MCF 10A (cell line): ENCODE measurements at regions not wholly inside any gene's neighbourhood (a gene's known extent, or its start where the extent isn't known, plus 50 kb on each side); places are given as distances from the start of the nearest gene placed in this dataset.

Experiments
- BruUV-seq: library from RNA; stranded (reverse); fragments of 400-500 nt; replicated peaks from 2 replicates; lab custom pipeline; 2021; lab: Mats Ljungman, UMichigan
- CTCF ChIA-PET: fragments of 300-600 bp; sonication (Branson Sonifier 250); formaldehyde crosslinking; extraction: SDS; loops from one replicate; lab custom pipeline; 2021; ENCODE audit warnings: antibody characterized with exemption, inconsistent platforms; lab: Yijun Ruan, JAX
- POLR2A ChIA-PET: fragments of 300-600, 350-650 bp; sonication (Branson Sonifier 250); formaldehyde crosslinking; extraction: SDS; loops from one replicate; lab custom pipeline; 2020; ENCODE audit warnings: antibody characterized with exemption, inconsistent platforms; lab: Yijun Ruan, JAX
- DNase-seq: peaks from one replicate; pipeline ENCODE4 v3.0.0-alpha.2; 2018; ENCODE audit not compliant: unreplicated experiment
- H3K27ac Mint-ChIP-seq: one replicate; pipeline ENCODE4 v1.8.0; 2022; ENCODE audit warnings: mild to moderate bottlenecking, low read depth, mixed read lengths; ENCODE audit not compliant: unreplicated experiment
- H3K27me3 Mint-ChIP-seq: one replicate; pipeline ENCODE4 v1.8.0; 2022; ENCODE audit warnings: mixed read lengths; ENCODE audit not compliant: insufficient read depth, unreplicated experiment
- H3K36me3 Mint-ChIP-seq: one replicate; pipeline ENCODE4 v1.8.0; 2022; ENCODE audit warnings: mild to moderate bottlenecking, moderate library complexity, mixed read lengths; ENCODE audit not compliant: insufficient read depth, unreplicated experiment
- H3K4me1 Mint-ChIP-seq: one replicate; pipeline ENCODE4 v1.8.0; 2022; ENCODE audit warnings: mixed read lengths; ENCODE audit not compliant: insufficient read depth, unreplicated experiment
- H3K4me3 Mint-ChIP-seq: one replicate; pipeline ENCODE4 v1.8.0; 2022; ENCODE audit warnings: mild to moderate bottlenecking, moderate library complexity, mixed read lengths; ENCODE audit not compliant: unreplicated experiment
- H3K9me3 Mint-ChIP-seq: one replicate; pipeline ENCODE4 v1.8.0; 2022; ENCODE audit warnings: mixed read lengths; ENCODE audit not compliant: unreplicated experiment
- CTCF ChIP-seq: fragments of 200-600 bp; IDR thresholded peaks from one replicate; pipeline ENCODE4 v1.8.0; 2022; ENCODE audit warnings: antibody characterized with exemption, mild to moderate bottlenecking; ENCODE audit not compliant: unreplicated experiment
- intact Hi-C: fragments of 100-400 bp; cut with micrococcal nuclease; formaldehyde crosslinking; loops from 2 replicates; pipeline ENCODE4 v1.14.1; 2022

- Mint-ChIP-seq H3K4me1 (no peaks in the 10 kb centered on the region), H3K27me3 (no peaks in the 10 kb centered on the region), H3K4me3 (no peak overlapping the region), H3K9me3 (no peaks in the 10 kb centered on the region), H3K27ac (no peak overlapping the region), H3K36me3 (no peaks in the 10 kb centered on the region)
- ChIA-PET POLR2A (interaction anchor here (0.9 kb wide), 1 partner anchor 59 kb away, joined by 3 read pairs; no protein-coding TSS in a partner anchor), CTCF (interaction anchor here (0.5 to 8.2 kb wide), 15 partner anchors 18 to 598 kb away, joined by 3 to 140 read pairs (median 5); no protein-coding TSS in a partner anchor)
- no peak for TF ChIP-seq CTCF
- no TSS peak for BruUV-seq
- DNase-seq = no peak
- intact Hi-C loops = loop anchor here (2.0 to 10.0 kb wide), 2 partner anchors 195 to 399 kb away; no protein-coding TSS in a partner anchor
Measured at GRCh38 chr6:154673919-154674318, 59.3 kb upstream of the SCAF8 start.

GRCh38 chr6:154675602-154676088 is 57.6 kb upstream of the SCAF8 start:
- no peaks in the 10 kb centered on the region for H3K4me1 Mint-ChIP-seq
- DNase-seq = peak; percentile 93
- TF ChIP-seq CTCF = peak; percentile 98
- ChIA-PET POLR2A (interaction anchor here (0.6 to 1.4 kb wide), 6 partner anchors 57 to 514 kb away, joined by 3 to 10 read pairs (median 4); no protein-coding TSS in a partner anchor), CTCF (interaction anchor here (0.6 to 8.2 kb wide), 41 partner anchors 8 to 592 kb away, joined by 3 to 140 read pairs (median 4); no protein-coding TSS in a partner anchor)
- H3K9me3 Mint-ChIP-seq = no peaks in the 10 kb centered on the region
- no peak overlapping the region for H3K4me3 Mint-ChIP-seq
- no TSS peak for BruUV-seq
- no peak overlapping the region for H3K27ac Mint-ChIP-seq
- H3K27me3 Mint-ChIP-seq = no peaks in the 10 kb centered on the region
- intact Hi-C loops = loop anchor here (1.0 to 10.0 kb wide), 8 partner anchors 59 to 572 kb away; no protein-coding TSS in a partner anchor
- H3K36me3 Mint-ChIP-seq = no peaks in the 10 kb centered on the region

- Mint-ChIP-seq H3K27me3 (no peaks in the 10 kb centered on the region), H3K27ac (no peak overlapping the region), H3K4me1 (no peaks in the 10 kb centered on the region), H3K36me3 (no peaks in the 10 kb centered on the region), H3K4me3 (no peak overlapping the region), H3K9me3 (no peaks in the 10 kb centered on the region)
- ChIA-PET POLR2A (interaction anchor here (0.7 kb wide), 1 partner anchor 9 kb away, joined by 4 read pairs; no protein-coding TSS in a partner anchor), CTCF (interaction anchor here (0.6 to 2.3 kb wide), 3 partner anchors 7 to 562 kb away, joined by 3 to 10 read pairs (median 3); no protein-coding TSS in a partner anchor)
- DNase-seq = no peak
- BruUV-seq = no TSS peak
- no peak for TF ChIP-seq CTCF
- intact Hi-C loops = no loop called here
Measured at GRCh38 chr6:154682633-154683125, 50.5 kb upstream of the SCAF8 start.
